H9 (cell line): ENCODE measurements at regions not wholly inside any gene's neighbourhood (a gene's known extent, or its start where the extent isn't known, plus 50 kb on each side); places are given as distances from the start of the nearest gene placed in this dataset.

Experiments used
- DNase-seq: peaks from one replicate; pipeline ENCODE4 v3.0.0-alpha.2; 2017
- H2AFZ ChIP-seq: one replicate; pipeline ENCODE4 v1.6.1; 2013; ENCODE audit warnings: mild to moderate bottlenecking, low read length, control low read depth, moderate library complexity
- H2AK5ac ChIP-seq: 2 replicates; pipeline ENCODE4 v1.6.1; 2013; ENCODE audit warnings: low read length, control low read depth, mixed read lengths; ENCODE audit not compliant: insufficient read length
- H2BK120ac ChIP-seq: one replicate; pipeline ENCODE4 v1.6.1; 2013; ENCODE audit warnings: low read depth, mild to moderate bottlenecking, low read length, control low read depth, inconsistent platforms; ENCODE audit not compliant: poor library complexity, severe bottlenecking
- H2BK12ac ChIP-seq: 2 replicates; pipeline ENCODE4 v1.6.1; 2013; ENCODE audit warnings: low read length, control low read depth, mixed read lengths, low read depth; ENCODE audit not compliant: insufficient read length
- H2BK15ac ChIP-seq: 2 replicates; pipeline ENCODE4 v1.6.1; 2013; ENCODE audit warnings: low read depth, low read length, control low read depth
- H2BK20ac ChIP-seq: one replicate; pipeline ENCODE4 v1.6.1; 2013; ENCODE audit warnings: low read depth, mild to moderate bottlenecking, low read length, control low read depth, inconsistent platforms; ENCODE audit not compliant: poor library complexity, severe bottlenecking
- H2BK5ac ChIP-seq: 2 replicates; pipeline ENCODE4 v1.6.1; 2013; ENCODE audit warnings: low read length, control low read depth, mixed read lengths; ENCODE audit not compliant: insufficient read length
- H3K14ac ChIP-seq: 2 replicates; pipeline ENCODE4 v1.6.1; 2013; ENCODE audit warnings: low read length, control low read depth; ENCODE audit not compliant: insufficient read depth
- H3K18ac ChIP-seq: 2 replicates; pipeline ENCODE4 v1.6.1; 2013; ENCODE audit warnings: low read depth, mild to moderate bottlenecking, mixed read lengths, low read length, control low read depth; ENCODE audit not compliant: insufficient read length
- H3K23ac ChIP-seq: 2 replicates; pipeline ENCODE4 v1.6.1; 2013; ENCODE audit warnings: low read length, control low read depth, mixed read lengths, low read depth; ENCODE audit not compliant: insufficient read length
- H3K23me2 ChIP-seq: 2 replicates; pipeline ENCODE4 v1.6.1; 2013; ENCODE audit warnings: low read depth, mild to moderate bottlenecking, mixed read lengths, low read length, control low read depth; ENCODE audit not compliant: insufficient read length, poor library complexity, severe bottlenecking
- H3K27ac ChIP-seq: 2 replicates; pipeline ENCODE4 v1.5.1; 2013; ENCODE audit warnings: low read length, control low read depth, mixed read lengths, low read depth; ENCODE audit not compliant: insufficient read length
- H3K27me3 ChIP-seq: 2 replicates; pipeline ENCODE4 v1.6.1; 2013; ENCODE audit warnings: low read length, control low read depth, inconsistent platforms; ENCODE audit not compliant: insufficient read depth
- H3K4ac ChIP-seq: 2 replicates; pipeline ENCODE4 v1.6.1; 2013; ENCODE audit warnings: low read depth, mild to moderate bottlenecking, control low read depth, inconsistent platforms, low read length, moderate library complexity
- H3K4me1 ChIP-seq: 2 replicates; pipeline ENCODE4 v1.6.1; 2013; ENCODE audit warnings: low read length, control low read depth, inconsistent platforms; ENCODE audit not compliant: insufficient read depth
- H3K4me2 ChIP-seq: 2 replicates; pipeline ENCODE4 v1.6.1; 2013; ENCODE audit warnings: low read length, control low read depth, mixed read lengths; ENCODE audit not compliant: insufficient read length, insufficient read depth
- H3K56ac ChIP-seq: 2 replicates; pipeline ENCODE4 v1.6.1; 2013; ENCODE audit warnings: low read depth, mild to moderate bottlenecking, mixed read lengths, low read length, control low read depth; ENCODE audit not compliant: insufficient read length
- H3K79me1 ChIP-seq: 2 replicates; pipeline ENCODE4 v1.6.1; 2013; ENCODE audit warnings: low read depth, mild to moderate bottlenecking, moderate library complexity, low read length, control low read depth, inconsistent platforms; ENCODE audit not compliant: insufficient read depth, poor library complexity, severe bottlenecking
- H3K79me2 ChIP-seq: 2 replicates; pipeline ENCODE4 v1.6.1; 2013; ENCODE audit warnings: low read length, control low read depth, inconsistent platforms; ENCODE audit not compliant: insufficient read depth
- H3K9ac ChIP-seq: 2 replicates; pipeline ENCODE4 v1.6.1; 2013; ENCODE audit warnings: low read length, control low read depth, mixed read lengths; ENCODE audit not compliant: insufficient read length; ENCODE audit errors: extremely low read depth
- H3K9me3 ChIP-seq: one replicate; pipeline ENCODE4 v1.6.1; 2013; ENCODE audit warnings: low read depth, low read length, inconsistent platforms; ENCODE audit not compliant: control insufficient read depth
- H3T11ph ChIP-seq: one replicate; pipeline ENCODE4 v1.6.1; 2013; ENCODE audit warnings: mild to moderate bottlenecking, low read length, control low read depth, inconsistent platforms
- H4K20me1 ChIP-seq: one replicate; pipeline ENCODE4 v1.6.1; 2013; ENCODE audit not compliant: control insufficient read depth, insufficient read length, insufficient read depth
- H4K5ac ChIP-seq: 2 replicates; pipeline ENCODE4 v1.6.1; 2013; ENCODE audit warnings: low read depth, mild to moderate bottlenecking, mixed read lengths, low read length, control low read depth; ENCODE audit not compliant: insufficient read length
- H4K8ac ChIP-seq: replicated peaks from 2 replicates; pipeline ENCODE4 v1.6.1; 2013; ENCODE audit warnings: low read length, control low read depth, mixed read lengths, low read depth; ENCODE audit not compliant: insufficient read length
- H4K91ac ChIP-seq: 2 replicates; pipeline ENCODE4 v1.6.1; 2013; ENCODE audit warnings: low read depth, mild to moderate bottlenecking, moderate library complexity, mixed read lengths, low read length, control low read depth; ENCODE audit not compliant: insufficient read length
- H3K27ac Mint-ChIP-seq, 3 experiments: 2 replicates in 2 of 3; 3 replicates in 1 of 3; pipeline ENCODE4 v1.8.0; 2020 to 2021; ENCODE audit warnings: mixed read lengths in 3 of 3, mild to moderate bottlenecking in 1 of 3, moderate library complexity in 1 of 3
- H3K27me3 Mint-ChIP-seq: 2 replicates; pipeline ENCODE4 v1.8.0; 2021; ENCODE audit warnings: low read depth, mild to moderate bottlenecking, moderate library complexity, mixed read lengths
- H3K36me3 Mint-ChIP-seq, 3 experiments: 2 replicates in 2 of 3; 3 replicates in 1 of 3; pipeline ENCODE4 v1.8.0; 2020 to 2021; ENCODE audit warnings: low read depth in 3 of 3, mixed read lengths in 3 of 3; ENCODE audit not compliant: insufficient read depth in 1 of 3
- H3K4me1 Mint-ChIP-seq, 2 experiments: 2 replicates each; pipeline ENCODE4 v1.8.0; 2020; ENCODE audit warnings: mixed read lengths in 2 of 2
- H3K4me3 Mint-ChIP-seq, 2 experiments: 2 replicates in 1 of 2; 3 replicates in 1 of 2; pipeline ENCODE4 v1.8.0; 2020 to 2021; ENCODE audit warnings: mild to moderate bottlenecking in 2 of 2, mixed read lengths in 2 of 2, moderate library complexity in 1 of 2
- H3K9me3 Mint-ChIP-seq, 2 experiments: 2 replicates in 1 of 2; 3 replicates in 1 of 2; pipeline ENCODE4 v1.8.0; 2020; ENCODE audit warnings: mild to moderate bottlenecking in 2 of 2, mixed read lengths in 2 of 2, moderate library complexity in 1 of 2
- WGBS: extraction: QIAGEN DNeasy Blood & Tissue Kit; methylation state at CpG from one replicate; pipeline ENCODE4 v1.1.7; 2013; ENCODE audit warnings: missing lambda C conversion rate, low lambda C conversion rate, mixed read lengths; ENCODE audit not compliant: insufficient read length; ENCODE audit errors: extremely low coverage; 5-methylcytosine and 5-hydroxymethylcytosine counted together
- TF ChIP-seq, protein P1 (sequence below): fragments of 200-600 bp; sonication (generic); conservative IDR thresholded peaks from 3 replicates; pipeline ENCODE4 v1.8.0; 2021; ENCODE audit warnings: antibody characterized with exemption, mild to moderate bottlenecking

- Histone ChIP-seq H4K5ac (no peak overlapping the region), H2BK20ac (no peak overlapping the region), H2AFZ (no peak overlapping the region), H3K9me3 (no peaks in the 10 kb centered on the region), H3K27me3 (no peaks in the 10 kb centered on the region), H4K8ac (no peak overlapping the region), H2BK5ac (no peak overlapping the region), H3K18ac (no peak overlapping the region), H3K27ac (no peak overlapping the region), H3K4me1 (no peaks in the 10 kb centered on the region), H3T11ph (no peak overlapping the region), H3K14ac (no peak overlapping the region), H2AK5ac (no peak overlapping the region), H3K9ac (no peak overlapping the region), H2BK12ac (no peak overlapping the region), H3K23me2 (no peaks in the 10 kb centered on the region), H2BK15ac (no peak overlapping the region), H3K79me1 (no peaks in the 10 kb centered on the region), H3K23ac (no peak overlapping the region), H4K20me1 (no peaks in the 10 kb centered on the region), H4K91ac (no peak overlapping the region), H3K4me2 (no peak overlapping the region), H3K79me2 (no peaks in the 10 kb centered on the region), H2BK120ac (no peak overlapping the region), H3K4ac (no peak overlapping the region), H3K56ac (no peak overlapping the region)
- DNase-seq: no peak
- no peaks in the 10 kb centered on the region for H3K27me3 Mint-ChIP-seq
- no peaks in the 10 kb centered on the region; a peak in 1 of 7 replicates for H3K36me3 Mint-ChIP-seq
- no CpG with 5 or more reads among the region's 2 CpGs for WGBS
- no peak overlapping the region for H3K27ac Mint-ChIP-seq
- TF ChIP-seq, protein P1, sequence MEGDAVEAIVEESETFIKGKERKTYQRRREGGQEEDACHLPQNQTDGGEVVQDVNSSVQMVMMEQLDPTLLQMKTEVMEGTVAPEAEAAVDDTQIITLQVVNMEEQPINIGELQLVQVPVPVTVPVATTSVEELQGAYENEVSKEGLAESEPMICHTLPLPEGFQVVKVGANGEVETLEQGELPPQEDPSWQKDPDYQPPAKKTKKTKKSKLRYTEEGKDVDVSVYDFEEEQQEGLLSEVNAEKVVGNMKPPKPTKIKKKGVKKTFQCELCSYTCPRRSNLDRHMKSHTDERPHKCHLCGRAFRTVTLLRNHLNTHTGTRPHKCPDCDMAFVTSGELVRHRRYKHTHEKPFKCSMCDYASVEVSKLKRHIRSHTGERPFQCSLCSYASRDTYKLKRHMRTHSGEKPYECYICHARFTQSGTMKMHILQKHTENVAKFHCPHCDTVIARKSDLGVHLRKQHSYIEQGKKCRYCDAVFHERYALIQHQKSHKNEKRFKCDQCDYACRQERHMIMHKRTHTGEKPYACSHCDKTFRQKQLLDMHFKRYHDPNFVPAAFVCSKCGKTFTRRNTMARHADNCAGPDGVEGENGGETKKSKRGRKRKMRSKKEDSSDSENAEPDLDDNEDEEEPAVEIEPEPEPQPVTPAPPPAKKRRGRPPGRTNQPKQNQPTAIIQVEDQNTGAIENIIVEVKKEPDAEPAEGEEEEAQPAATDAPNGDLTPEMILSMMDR: no peak
- peaks cover 9 to 13% of the 10 kb centered on the region in 2 experiments; a peak in 3 of 4 replicates for H3K4me1 Mint-ChIP-seq
- H3K9me3 Mint-ChIP-seq: peaks cover 3 to 4% of the 10 kb centered on the region in 2 experiments; a peak in 2 of 5 replicates
- H3K4me3 Mint-ChIP-seq: no peak overlapping the region
Observed at GRCh38 chr4:30385650-30386049, 334.5 kb upstream of the PCDH7 start.
